Motor neuron (in vitro differentiated cells): ENCODE measurements at regions not wholly inside any gene's neighbourhood (a gene's known extent, or its start where the extent isn't known, plus 50 kb on each side); places are given as distances from the start of the nearest gene placed in this dataset.

Experiments
- ATAC-seq, 8 experiments: fragments of 200-7000 bp; cut with Tn5 transposase; replicated peaks in 6 of 8; 2 replicates each; pipeline ENCODE4 v1.8.0; 2021; ENCODE audit warnings: mild to moderate bottlenecking in 8 of 8, moderate library complexity in 8 of 8
- H3K27ac ChIP-seq, 2 donors: fragments of 250-450 bp; sonication (Bioruptor Pico); 2 replicates each; pipeline ENCODE4 v1.9.0; 2021; ENCODE audit warnings: antibody characterized with exemption in 2 of 2, mild to moderate bottlenecking in 2 of 2, moderate library complexity in 1 of 2
- H3K4me1 ChIP-seq, 2 donors: fragments of 250-450 bp; sonication (Bioruptor Pico); replicated peaks in 1 of 2; 2 replicates each; pipeline ENCODE4 v1.6.1; 2021; ENCODE audit warnings: antibody characterized with exemption in 2 of 2, mild to moderate bottlenecking in 2 of 2, moderate library complexity in 1 of 2
- H3K4me3 ChIP-seq, 5 donors: fragments of 250-450 bp; sonication (Bioruptor Pico); 2 replicates each; pipeline ENCODE4 v1.9.0; 2021; ENCODE audit warnings: antibody characterized with exemption in 5 of 5, mild to moderate bottlenecking in 5 of 5, moderate library complexity in 4 of 5
- WGBS, 10 experiments: fragments of 450-650 bp; shearing (Covaris generic); methylation state at CpG; one replicate each; pipeline ENCODE4 v1.0.0; 2022; 5-methylcytosine and 5-hydroxymethylcytosine counted together
- in situ Hi-C, 9 experiments: fragments of 400-800 bp; cut with MboI; loops; one replicate each; pipeline ENCODE4 v1.15.0; 2021; ENCODE audit warnings: low sequenced_read_pairs in 9 of 9, low pct_unique_long_range_greater_than_20kb in 2 of 9; ENCODE audit not compliant: unreplicated experiment in 9 of 9

GRCh38 chr6:6714953-6715352 is 126.4 kb downstream of the LY86 start:
- 72 to 100% (median 92%) methylated on average over 1 to 7 of the region's 7 CpGs; no CpG with 5 or more reads in 1 of the 10 experiments for WGBS, 10 experiments
- Histone ChIP-seq H3K4me1 (peaks cover 22 to 35% of the 10 kb centered on the region in 2 donors), H3K4me3 (no peak overlapping the region), H3K27ac (no peak overlapping the region)
- no peak for ATAC-seq
- in situ Hi-C loops: loop anchor here in 5 of 9 experiments (25.0 kb wide), 2 partner anchors 522 to 897 kb away; no protein-coding TSS in a partner anchor

GRCh38 chr6:6715465-6715864 is 126.9 kb downstream of the LY86 start:
- Histone ChIP-seq H3K4me1 (peaks cover 22 to 35% of the 10 kb centered on the region in 2 donors), H3K4me3 (no peak overlapping the region), H3K27ac (no peak overlapping the region)
- ATAC-seq: no peak
- in situ Hi-C loops: loop anchor here in 5 of 9 experiments (25.0 kb wide), 2 partner anchors 522 to 897 kb away; no protein-coding TSS in a partner anchor
- WGBS, 10 experiments: 46 to 100% (median 70%) methylated on average over 2 to 3 of the region's 3 CpGs; no CpG with 5 or more reads in 1 of the 10 experiments

- ATAC-seq: no peak
- no peak overlapping the region for H3K27ac ChIP-seq
- in situ Hi-C loops: loop anchor here in 5 of 9 experiments (25.0 kb wide), 2 partner anchors 520 to 895 kb away; no protein-coding TSS in a partner anchor
- H3K4me3 ChIP-seq: no peak overlapping the region
- peaks cover 16 to 28% of the 10 kb centered on the region in 2 donors for H3K4me1 ChIP-seq
- 62 to 100% (median 86%) methylated on average over 2 to 4 of the region's 7 CpGs for WGBS, 10 experiments
Measured at GRCh38 chr6:6716998-6717763, 128.7 kb downstream of the LY86 start.

GRCh38 chr6:6717953-6718352 is 129.4 kb downstream of the LY86 start:
- peak in 2 of 8 experiments; percentile 21 to 85 for ATAC-seq
- in situ Hi-C loops: loop anchor here in 5 of 9 experiments (25.0 kb wide), 2 partner anchors 519 to 894 kb away; no protein-coding TSS in a partner anchor
- H3K27ac ChIP-seq: no peak overlapping the region
- H3K4me3 ChIP-seq: no peak overlapping the region
- WGBS, 10 experiments: 72 to 100% (median 91%) methylated on average over 1 to 3 of the region's 3 CpGs; no CpG with 5 or more reads in 4 of the 10 experiments
- H3K4me1 ChIP-seq: peaks cover 8 to 20% of the 10 kb centered on the region in 2 donors

GRCh38 chr6:6721606-6722005 is 133.1 kb downstream of the LY86 start:
- in situ Hi-C loops: loop anchor here in 5 of 9 experiments (25.0 kb wide), 2 partner anchors 516 to 891 kb away; no protein-coding TSS in a partner anchor
- no peak overlapping the region for H3K4me3 ChIP-seq
- no peak for ATAC-seq
- peaks cover 8 to 13% of the 10 kb centered on the region in 2 donors for H3K4me1 ChIP-seq
- 14 to 90% (median 53%) methylated on average over 1 to 2 of the region's 2 CpGs; no CpG with 5 or more reads in 4 of the 10 experiments for WGBS, 10 experiments
- H3K27ac ChIP-seq: no peak overlapping the region

- H3K27ac ChIP-seq: no peak overlapping the region
- no peak for ATAC-seq
- no peak overlapping the region for H3K4me3 ChIP-seq
- in situ Hi-C loops: loop anchor here in 5 of 9 experiments (25.0 kb wide), 2 partner anchors 515 to 890 kb away; no protein-coding TSS in a partner anchor
- H3K4me1 ChIP-seq: peaks cover 8 to 13% of the 10 kb centered on the region in 2 donors
- WGBS, 10 experiments: 73 to 100% (median 89%) methylated on average over 1 to 5 of the region's 5 CpGs; no CpG with 5 or more reads in 1 of the 10 experiments
Measured at GRCh38 chr6:6722195-6722594, 133.7 kb downstream of the LY86 start.

GRCh38 chr6:6723361-6723760 is 134.8 kb downstream of the LY86 start:
- H3K4me1 ChIP-seq: peaks cover 8 to 13% of the 10 kb centered on the region in 2 donors
- H3K4me3 ChIP-seq: no peak overlapping the region
- H3K27ac ChIP-seq: no peak overlapping the region
- no peak for ATAC-seq
- 29 to 100% (median 100%) methylated on average over 1 of the region's 1 CpG; no CpG with 5 or more reads in 6 of the 10 experiments for WGBS, 10 experiments
- in situ Hi-C loops: loop anchor here in 5 of 9 experiments (25.0 kb wide), 2 partner anchors 514 to 889 kb away; no protein-coding TSS in a partner anchor

- in situ Hi-C loops: loop anchor here in 5 of 9 experiments (25.0 kb wide), 2 partner anchors 513 to 888 kb away; no protein-coding TSS in a partner anchor
- WGBS, 10 experiments: 0 to 85% (median 68%) methylated on average over 1 to 14 of the region's 16 CpGs; no CpG with 5 or more reads in 3 of the 10 experiments
- H3K27ac ChIP-seq: no peak overlapping the region
- peak; percentile 69 to 80 (median 73) for ATAC-seq
- no peak overlapping the region for H3K4me3 ChIP-seq
- peaks cover 10 to 13% of the 10 kb centered on the region in 2 donors for H3K4me1 ChIP-seq
Measured at GRCh38 chr6:6723921-6724538, 135.5 kb downstream of the LY86 start.

- Histone ChIP-seq H3K4me3 (no peak overlapping the region), H3K27ac (no peak overlapping the region), H3K4me1 (peaks cover 17% of the 10 kb centered on the region in 2 donors)
- in situ Hi-C loops: loop anchor here in 6 of 9 experiments (25.0 kb wide), 2 partner anchors 512 to 887 kb away; no protein-coding TSS in a partner anchor
- 3 to 68% (median 33%) methylated on average over 1 to 9 of the region's 40 CpGs; no CpG with 5 or more reads in 3 of the 10 experiments for WGBS, 10 experiments
- ATAC-seq: peak; percentile 95 to 99 (median 96)
Measured at GRCh38 chr6:6724539-6725467, 136.3 kb downstream of the LY86 start.

GRCh38 chr6:6725468-6726209 is 137.1 kb downstream of the LY86 start:
- in situ Hi-C loops: loop anchor here in 1 of 9 experiments (25.0 kb wide), 1 partner anchor 512 kb away; no protein-coding TSS in a partner anchor
- WGBS, 10 experiments: 70 to 100% (median 93%) methylated on average over 2 to 7 of the region's 15 CpGs
- Histone ChIP-seq H3K27ac (no peak overlapping the region), H3K4me3 (no peak overlapping the region), H3K4me1 (peaks cover 17 to 18% of the 10 kb centered on the region in 2 donors)
- no peak for ATAC-seq

GRCh38 chr6:6728169-6728941 is 139.8 kb downstream of the LY86 start:
- Histone ChIP-seq H3K4me1 (peaks cover 17 to 18% of the 10 kb centered on the region in 2 donors), H3K4me3 (no peak overlapping the region), H3K27ac (no peak overlapping the region)
- in situ Hi-C loops: loop anchor here in 1 of 9 experiments (25.0 kb wide), 1 partner anchor 509 kb away; no protein-coding TSS in a partner anchor
- 53 to 100% (median 82%) methylated on average over 1 to 8 of the region's 9 CpGs for WGBS, 10 experiments
- no peak for ATAC-seq
